ENCODE measurements at regions not wholly inside any gene's neighbourhood (a gene's known extent, or its start where the extent isn't known, plus 50 kb on each side); places are given as distances from the start of the nearest gene placed in this dataset.

DNA sequence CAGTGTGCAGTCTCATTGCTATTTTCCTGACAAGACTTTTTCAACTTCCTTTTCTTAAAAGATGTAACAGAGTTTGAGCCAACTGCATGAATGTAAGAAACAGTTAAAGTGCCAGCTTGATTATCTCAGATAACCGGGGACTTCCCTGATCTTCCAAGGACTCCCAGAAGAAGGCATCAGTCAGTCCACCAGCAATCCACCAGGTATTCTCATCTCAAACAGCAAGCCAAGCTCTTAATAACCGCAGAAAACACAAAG, 350.1 kb downstream of the LIG4 start:
- Histone ChIP-seq H3K9me3 (ENCODE audit: insufficient read depth, low read depth, low read length) (no peaks in the 10 kb centered on the region), H3K36me3 (ENCODE audit: insufficient read depth, low read length) (no peaks in the 10 kb centered on the region), H3K27me3 (ENCODE audit: insufficient read depth, low read length, poor library complexity, severe bottlenecking) (no peaks in the 10 kb centered on the region), H3K9ac (ENCODE audit: low read depth, low read length, poor library complexity, severe bottlenecking) (no peak overlapping the region), H3K9me2 (replicated peaks; ENCODE audit: low read depth, low read length) (no peaks in the 10 kb centered on the region), H2AFZ (ENCODE audit: low read length) (no peak overlapping the region), H3F3A (ENCODE audit: low read depth) (no peaks in the 10 kb centered on the region), H3K79me2 (ENCODE audit: insufficient read depth, low read length) (no peaks in the 10 kb centered on the region), H3K4me1 (ENCODE audit: insufficient read depth, low read length, poor library complexity, severe bottlenecking) (no peaks in the 10 kb centered on the region), H3K4me3 (ENCODE audit: low read length, poor library complexity, severe bottlenecking) (no peak overlapping the region), H4K20me1 (ENCODE audit: insufficient read depth, low read length, poor library complexity, severe bottlenecking) (no peaks in the 10 kb centered on the region), H3K4me2 (ENCODE audit: low read depth, low read length, poor library complexity, severe bottlenecking) (no peak overlapping the region)
- no peak for TF ChIP-seq EZH2phosphoT487 (IDR thresholded peaks at IDR 0.05; ENCODE audit: borderline replicate concordance)
- TF ChIP-seq, protein P1, sequence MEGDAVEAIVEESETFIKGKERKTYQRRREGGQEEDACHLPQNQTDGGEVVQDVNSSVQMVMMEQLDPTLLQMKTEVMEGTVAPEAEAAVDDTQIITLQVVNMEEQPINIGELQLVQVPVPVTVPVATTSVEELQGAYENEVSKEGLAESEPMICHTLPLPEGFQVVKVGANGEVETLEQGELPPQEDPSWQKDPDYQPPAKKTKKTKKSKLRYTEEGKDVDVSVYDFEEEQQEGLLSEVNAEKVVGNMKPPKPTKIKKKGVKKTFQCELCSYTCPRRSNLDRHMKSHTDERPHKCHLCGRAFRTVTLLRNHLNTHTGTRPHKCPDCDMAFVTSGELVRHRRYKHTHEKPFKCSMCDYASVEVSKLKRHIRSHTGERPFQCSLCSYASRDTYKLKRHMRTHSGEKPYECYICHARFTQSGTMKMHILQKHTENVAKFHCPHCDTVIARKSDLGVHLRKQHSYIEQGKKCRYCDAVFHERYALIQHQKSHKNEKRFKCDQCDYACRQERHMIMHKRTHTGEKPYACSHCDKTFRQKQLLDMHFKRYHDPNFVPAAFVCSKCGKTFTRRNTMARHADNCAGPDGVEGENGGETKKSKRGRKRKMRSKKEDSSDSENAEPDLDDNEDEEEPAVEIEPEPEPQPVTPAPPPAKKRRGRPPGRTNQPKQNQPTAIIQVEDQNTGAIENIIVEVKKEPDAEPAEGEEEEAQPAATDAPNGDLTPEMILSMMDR (conservative IDR thresholded peaks at IDR 0.05; ENCODE audit: low read length), result no peak

DNA sequence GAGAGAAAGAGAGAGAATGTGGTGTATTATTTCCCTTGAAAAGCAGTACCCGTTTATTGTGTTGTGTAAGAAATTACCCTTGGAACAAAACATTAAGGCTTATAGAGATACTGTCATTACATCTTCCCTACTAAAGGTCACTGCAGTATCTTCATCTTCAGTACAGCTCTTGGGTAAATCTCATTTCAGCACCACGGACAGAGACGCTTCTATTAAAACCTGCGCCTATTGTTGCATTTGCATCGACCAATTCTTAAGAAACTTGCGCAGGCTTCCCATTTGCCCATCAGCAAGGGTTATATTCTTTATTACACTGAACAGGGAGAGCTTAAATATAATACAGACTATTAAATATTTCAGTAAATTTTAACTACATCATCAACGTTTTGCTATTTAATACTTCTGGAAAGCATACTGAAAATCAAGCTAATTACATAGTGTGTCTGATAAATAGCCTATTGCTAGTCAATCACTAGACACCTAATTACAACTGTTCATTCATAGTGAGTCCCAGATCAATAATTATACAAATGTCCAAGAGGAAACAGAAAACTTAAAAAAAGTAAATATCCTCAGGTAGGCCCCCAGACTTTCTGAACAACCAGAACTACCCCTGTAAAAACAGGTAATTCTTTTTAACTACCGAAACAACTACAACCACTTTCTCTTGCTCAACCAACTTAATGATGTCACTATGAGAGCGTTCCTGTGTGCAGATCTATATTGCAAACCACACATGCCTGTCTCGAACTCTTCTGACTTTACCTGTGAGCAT, 350.6 kb downstream of the LIG4 start:
- no peaks in the 10 kb centered on the region for H4K20me1 ChIP-seq (ENCODE audit: insufficient read depth, low read length, poor library complexity, severe bottlenecking)
- no peak overlapping the region for H2AFZ ChIP-seq (ENCODE audit: low read length)
- no peaks in the 10 kb centered on the region for H3K9me2 ChIP-seq (replicated peaks; ENCODE audit: low read depth, low read length)
- H3K4me1 ChIP-seq (ENCODE audit: insufficient read depth, low read length, poor library complexity, severe bottlenecking), result no peaks in the 10 kb centered on the region
- no peaks in the 10 kb centered on the region for H3K79me2 ChIP-seq (ENCODE audit: insufficient read depth, low read length)
- H3K4me3 ChIP-seq (ENCODE audit: low read length, poor library complexity, severe bottlenecking), result no peak overlapping the region
- no peak overlapping the region for H3K9ac ChIP-seq (ENCODE audit: low read depth, low read length, poor library complexity, severe bottlenecking)
- H3K27me3 ChIP-seq (ENCODE audit: insufficient read depth, low read length, poor library complexity, severe bottlenecking), result no peaks in the 10 kb centered on the region
- H3K36me3 ChIP-seq (ENCODE audit: insufficient read depth, low read length), result no peaks in the 10 kb centered on the region
- H3K4me2 ChIP-seq (ENCODE audit: low read depth, low read length, poor library complexity, severe bottlenecking), result no peak overlapping the region
- H3F3A ChIP-seq (ENCODE audit: low read depth), result no peaks in the 10 kb centered on the region
- no peaks in the 10 kb centered on the region for H3K9me3 ChIP-seq (ENCODE audit: insufficient read depth, low read depth, low read length)
- TF ChIP-seq, protein P1 (conservative IDR thresholded peaks at IDR 0.05; ENCODE audit: low read length), result no peak
- TF ChIP-seq EZH2phosphoT487 (IDR thresholded peaks at IDR 0.05; ENCODE audit: borderline replicate concordance), result no peak

DNA sequence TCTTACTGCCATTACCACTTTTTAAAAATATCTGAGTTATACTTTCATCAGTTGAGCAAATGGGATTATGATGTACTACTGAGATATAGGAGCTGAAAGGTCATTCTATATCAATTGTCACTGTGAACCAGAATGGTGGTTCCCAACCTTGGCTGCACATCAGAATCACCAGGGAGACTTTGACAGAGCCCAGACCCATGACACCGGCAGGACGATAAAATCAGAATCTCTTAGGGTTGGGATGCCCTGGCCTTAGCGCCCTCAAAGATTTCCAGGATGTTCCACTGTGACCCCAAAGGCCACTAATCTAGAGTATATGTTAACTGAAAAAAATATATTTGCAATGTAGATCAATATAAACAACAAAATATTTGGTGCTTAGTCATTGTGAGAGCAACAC, 355.1 kb downstream of the LIG4 start:
- no peak overlapping the region for H3K4me2 ChIP-seq (ENCODE audit: low read depth, low read length, poor library complexity, severe bottlenecking)
- H3K4me3 ChIP-seq (ENCODE audit: low read length, poor library complexity, severe bottlenecking), result no peak overlapping the region
- no peaks in the 10 kb centered on the region for H4K20me1 ChIP-seq (ENCODE audit: insufficient read depth, low read length, poor library complexity, severe bottlenecking)
- no peaks in the 10 kb centered on the region for H3K9me3 ChIP-seq (ENCODE audit: insufficient read depth, low read depth, low read length)
- H3K4me1 ChIP-seq (ENCODE audit: insufficient read depth, low read length, poor library complexity, severe bottlenecking), result no peaks in the 10 kb centered on the region
- H3K79me2 ChIP-seq (ENCODE audit: insufficient read depth, low read length), result no peaks in the 10 kb centered on the region
- H3K27me3 ChIP-seq (ENCODE audit: insufficient read depth, low read length, poor library complexity, severe bottlenecking), result no peaks in the 10 kb centered on the region
- no peaks in the 10 kb centered on the region for H3K9me2 ChIP-seq (replicated peaks; ENCODE audit: low read depth, low read length)
- no peaks in the 10 kb centered on the region for H3K36me3 ChIP-seq (ENCODE audit: insufficient read depth, low read length)
- TF ChIP-seq EZH2phosphoT487 (IDR thresholded peaks at IDR 0.05; ENCODE audit: borderline replicate concordance), result no peak
- TF ChIP-seq, protein P1 (conservative IDR thresholded peaks at IDR 0.05; ENCODE audit: low read length), result no peak
- no peak overlapping the region for H2AFZ ChIP-seq (ENCODE audit: low read length)
- no peak overlapping the region for H3K9ac ChIP-seq (ENCODE audit: low read depth, low read length, poor library complexity, severe bottlenecking)
- H3F3A ChIP-seq (ENCODE audit: low read depth), result no peaks in the 10 kb centered on the region
